ENCODE measurements at regions not wholly inside any gene's neighbourhood (a gene's known extent, or its start where the extent isn't known, plus 50 kb on each side); places are given as distances from the start of the nearest gene placed in this dataset.
A peak's percentile ranks its signal among the peaks of the same experiment; 100 is the strongest.

DNA sequence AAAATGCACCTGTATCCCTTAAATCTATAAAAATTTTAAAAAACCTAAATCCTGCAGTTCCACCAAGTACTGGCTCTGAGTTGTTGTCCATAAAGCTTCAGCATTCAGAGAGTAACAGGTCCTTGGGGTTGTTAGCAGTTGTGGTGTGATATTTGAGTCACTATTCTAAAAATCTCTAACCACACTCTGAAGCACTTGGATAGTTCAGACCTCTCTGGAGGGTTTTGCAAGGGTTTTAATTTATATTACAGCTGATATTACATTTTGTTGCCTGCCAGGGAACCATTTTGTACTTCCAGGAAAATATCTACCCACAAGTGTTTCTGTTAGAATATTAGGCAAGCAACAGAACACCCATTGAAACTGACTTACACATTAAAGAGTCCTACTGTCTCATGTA is 255.6 kb downstream of the TBL1XR1 start:
- TF ChIP-seq, protein P1, sequence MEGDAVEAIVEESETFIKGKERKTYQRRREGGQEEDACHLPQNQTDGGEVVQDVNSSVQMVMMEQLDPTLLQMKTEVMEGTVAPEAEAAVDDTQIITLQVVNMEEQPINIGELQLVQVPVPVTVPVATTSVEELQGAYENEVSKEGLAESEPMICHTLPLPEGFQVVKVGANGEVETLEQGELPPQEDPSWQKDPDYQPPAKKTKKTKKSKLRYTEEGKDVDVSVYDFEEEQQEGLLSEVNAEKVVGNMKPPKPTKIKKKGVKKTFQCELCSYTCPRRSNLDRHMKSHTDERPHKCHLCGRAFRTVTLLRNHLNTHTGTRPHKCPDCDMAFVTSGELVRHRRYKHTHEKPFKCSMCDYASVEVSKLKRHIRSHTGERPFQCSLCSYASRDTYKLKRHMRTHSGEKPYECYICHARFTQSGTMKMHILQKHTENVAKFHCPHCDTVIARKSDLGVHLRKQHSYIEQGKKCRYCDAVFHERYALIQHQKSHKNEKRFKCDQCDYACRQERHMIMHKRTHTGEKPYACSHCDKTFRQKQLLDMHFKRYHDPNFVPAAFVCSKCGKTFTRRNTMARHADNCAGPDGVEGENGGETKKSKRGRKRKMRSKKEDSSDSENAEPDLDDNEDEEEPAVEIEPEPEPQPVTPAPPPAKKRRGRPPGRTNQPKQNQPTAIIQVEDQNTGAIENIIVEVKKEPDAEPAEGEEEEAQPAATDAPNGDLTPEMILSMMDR (IDR thresholded peaks at IDR 0.05; ENCODE audit: borderline replicate concordance, extremely low read depth, low read length, poor library complexity, severe bottlenecking), result no peak
- no peak for TF ChIP-seq EZH2 (IDR thresholded peaks at IDR 0.05; ENCODE audit: borderline replicate concordance, low read depth, low read length, severe bottlenecking)
- DNase-seq, result no peak
- H3K79me2 ChIP-seq (ENCODE audit: insufficient read depth, low read length), result no peaks in the 10 kb centered on the region
- no peak overlapping the region for H3K4me2 ChIP-seq (ENCODE audit: insufficient read depth, low read length)
- no peaks in the 10 kb centered on the region for H3K9me3 ChIP-seq (ENCODE audit: insufficient read depth, low read length, severe bottlenecking)
- H2AFZ ChIP-seq (ENCODE audit: low read depth, low read length), result peak overlapping the region; percentile 46; the same call in 1 of the 2 replicates
- no peak overlapping the region for H3K27ac ChIP-seq (ENCODE audit: low read length)
- H3K36me3 ChIP-seq (ENCODE audit: insufficient read depth, low read length), result no peaks in the 10 kb centered on the region
- H3K9ac ChIP-seq (ENCODE audit: low read depth, low read length), result no peak overlapping the region
- ATAC-seq (ENCODE audit: insufficient read depth, low read depth), result peak; percentile 41
- H4K20me1 ChIP-seq (ENCODE audit: insufficient read depth, low read length), result no peaks in the 10 kb centered on the region
- no peak overlapping the region for H3K4me3 ChIP-seq (ENCODE audit: low read depth in 1 of 2, low read length in 2 of 2)
- no peaks in the 10 kb centered on the region for H3K27me3 ChIP-seq (ENCODE audit: insufficient read depth, low read length, poor library complexity)
- H3K4me1 ChIP-seq (ENCODE audit: insufficient read depth, low read length), result peaks cover 12% of the 10 kb centered on the region; the same call in 1 of the 2 replicates

DNA sequence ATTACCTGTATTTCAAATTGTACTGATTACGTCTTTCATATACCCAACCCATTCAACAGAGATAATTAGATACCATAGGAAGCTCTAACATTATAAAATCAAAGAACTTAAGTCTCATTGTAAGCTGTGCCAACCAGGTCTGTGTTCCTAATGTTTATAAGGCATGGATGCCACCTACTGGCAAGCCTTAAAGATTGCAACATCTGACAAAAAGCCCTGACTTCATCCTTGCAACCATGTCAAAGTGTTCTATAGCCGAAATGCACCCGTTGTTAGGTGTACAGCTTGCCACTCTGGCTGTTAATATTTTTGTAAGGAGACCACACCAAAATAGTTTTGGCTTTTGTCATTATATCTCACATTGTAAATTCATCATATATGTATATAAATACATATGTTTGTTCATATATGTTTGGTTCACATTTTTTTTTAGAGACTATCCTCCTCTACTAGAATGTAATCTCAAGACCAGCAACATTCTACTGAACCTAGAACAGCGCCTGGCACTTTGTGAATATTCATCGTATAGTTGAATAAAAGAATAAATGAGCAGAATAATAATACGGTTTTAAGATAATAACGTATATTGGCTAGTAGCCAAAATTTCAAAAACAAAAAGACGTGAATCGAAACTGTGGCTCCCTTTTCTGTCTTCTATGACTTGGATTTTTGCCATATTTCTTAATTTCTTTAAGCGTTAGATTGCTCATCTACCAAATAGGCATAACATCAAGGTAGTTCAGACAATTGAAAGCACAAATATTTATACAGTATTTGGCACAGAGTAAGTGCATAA is 258.1 kb downstream of the TBL1XR1 start:
- H2AFZ ChIP-seq (ENCODE audit: low read depth, low read length), result no peak overlapping the region
- H3K4me2 ChIP-seq (ENCODE audit: insufficient read depth, low read length), result no peak overlapping the region
- DNase-seq (peak; percentile 50), ATAC-seq (ENCODE audit: insufficient read depth, low read depth) (peak; percentile 97)
- no peak overlapping the region for H3K27ac ChIP-seq (ENCODE audit: low read length)
- H3K36me3 ChIP-seq (ENCODE audit: insufficient read depth, low read length), result no peaks in the 10 kb centered on the region
- peaks cover 12% of the 10 kb centered on the region; the same call in 1 of the 2 replicates for H3K4me1 ChIP-seq (ENCODE audit: insufficient read depth, low read length)
- no peaks in the 10 kb centered on the region for H4K20me1 ChIP-seq (ENCODE audit: insufficient read depth, low read length)
- H3K4me3 ChIP-seq (ENCODE audit: low read depth in 1 of 2, low read length in 2 of 2), result no peak overlapping the region
- H3K79me2 ChIP-seq (ENCODE audit: insufficient read depth, low read length), result no peaks in the 10 kb centered on the region
- no peaks in the 10 kb centered on the region for H3K9me3 ChIP-seq (ENCODE audit: insufficient read depth, low read length, severe bottlenecking)
- no peaks in the 10 kb centered on the region for H3K27me3 ChIP-seq (ENCODE audit: insufficient read depth, low read length, poor library complexity)
- H3K9ac ChIP-seq (ENCODE audit: low read depth, low read length), result no peak overlapping the region
- TF ChIP-seq, protein P1 (IDR thresholded peaks at IDR 0.05; ENCODE audit: borderline replicate concordance, extremely low read depth, low read length, poor library complexity, severe bottlenecking), result peak; percentile 92
- TF ChIP-seq EZH2 (IDR thresholded peaks at IDR 0.05; ENCODE audit: borderline replicate concordance, low read depth, low read length, severe bottlenecking), result no peak

DNA sequence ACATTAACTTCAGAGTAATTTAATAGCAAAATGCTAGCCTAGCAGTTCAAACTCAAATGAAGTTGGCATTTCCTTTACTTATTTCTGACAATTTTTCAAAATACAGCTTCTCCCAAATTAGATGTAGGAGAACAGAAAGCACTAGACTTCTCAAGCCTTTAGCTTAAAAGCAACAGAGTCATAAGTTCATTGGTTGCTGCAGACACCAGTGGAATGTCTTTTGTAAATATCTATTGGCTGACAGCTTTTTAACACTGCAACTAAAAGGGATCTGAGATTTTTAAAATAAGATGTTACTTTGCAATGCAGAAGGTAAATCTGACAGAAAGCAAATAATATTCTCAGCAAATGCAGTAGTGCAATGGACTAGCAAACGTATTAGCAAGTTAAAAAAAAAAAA is 259.3 kb downstream of the TBL1XR1 start:
- DNase-seq (no peak), ATAC-seq (ENCODE audit: insufficient read depth, low read depth) (no peak)
- Histone ChIP-seq H3K9ac (ENCODE audit: low read depth, low read length) (no peak overlapping the region), H3K4me2 (ENCODE audit: insufficient read depth, low read length) (no peak overlapping the region), H3K27me3 (ENCODE audit: insufficient read depth, low read length, poor library complexity) (no peaks in the 10 kb centered on the region), H3K79me2 (ENCODE audit: insufficient read depth, low read length) (no peaks in the 10 kb centered on the region), H3K4me3 (ENCODE audit: low read depth in 1 of 2, low read length in 2 of 2) (no peak overlapping the region), H4K20me1 (ENCODE audit: insufficient read depth, low read length) (no peaks in the 10 kb centered on the region), H3K36me3 (ENCODE audit: insufficient read depth, low read length) (no peaks in the 10 kb centered on the region), H3K4me1 (ENCODE audit: insufficient read depth, low read length) (peaks cover 12% of the 10 kb centered on the region; the same call in 1 of the 2 replicates), H3K27ac (ENCODE audit: low read length) (no peak overlapping the region), H3K9me3 (ENCODE audit: insufficient read depth, low read length, severe bottlenecking) (no peaks in the 10 kb centered on the region), H2AFZ (ENCODE audit: low read depth, low read length) (no peak overlapping the region)
- TF ChIP-seq EZH2 (IDR thresholded peaks at IDR 0.05; ENCODE audit: borderline replicate concordance, low read depth, low read length, severe bottlenecking), result no peak
- TF ChIP-seq, protein P1 (IDR thresholded peaks at IDR 0.05; ENCODE audit: borderline replicate concordance, extremely low read depth, low read length, poor library complexity, severe bottlenecking), result no peak
